ENCODE measurements at regions not wholly inside any gene's neighbourhood (a gene's known extent, or its start where the extent isn't known, plus 50 kb on each side); places are given as distances from the start of the nearest gene placed in this dataset.

- intact Hi-C loops (cut with micrococcal nuclease; ENCODE audit: unreplicated experiment) = no loop called here
- no TSS peak for BruUV-seq (replicated peaks)
- no peak for TF ChIP-seq TCF7L2 (IDR thresholded peaks at IDR 0.05; ENCODE audit: low read depth, low read length)
- no peak for TF ChIP-seq POLR2AphosphoS5 (IDR thresholded peaks at IDR 0.05; ENCODE audit: low read depth, low read length)
- TF ChIP-seq REST (IDR thresholded peaks at IDR 0.05; ENCODE audit: insufficient read depth in 1 of 2, low read depth in 2 of 2, low read length in 1 of 2) = no peak
- TF ChIP-seq, protein P1, sequence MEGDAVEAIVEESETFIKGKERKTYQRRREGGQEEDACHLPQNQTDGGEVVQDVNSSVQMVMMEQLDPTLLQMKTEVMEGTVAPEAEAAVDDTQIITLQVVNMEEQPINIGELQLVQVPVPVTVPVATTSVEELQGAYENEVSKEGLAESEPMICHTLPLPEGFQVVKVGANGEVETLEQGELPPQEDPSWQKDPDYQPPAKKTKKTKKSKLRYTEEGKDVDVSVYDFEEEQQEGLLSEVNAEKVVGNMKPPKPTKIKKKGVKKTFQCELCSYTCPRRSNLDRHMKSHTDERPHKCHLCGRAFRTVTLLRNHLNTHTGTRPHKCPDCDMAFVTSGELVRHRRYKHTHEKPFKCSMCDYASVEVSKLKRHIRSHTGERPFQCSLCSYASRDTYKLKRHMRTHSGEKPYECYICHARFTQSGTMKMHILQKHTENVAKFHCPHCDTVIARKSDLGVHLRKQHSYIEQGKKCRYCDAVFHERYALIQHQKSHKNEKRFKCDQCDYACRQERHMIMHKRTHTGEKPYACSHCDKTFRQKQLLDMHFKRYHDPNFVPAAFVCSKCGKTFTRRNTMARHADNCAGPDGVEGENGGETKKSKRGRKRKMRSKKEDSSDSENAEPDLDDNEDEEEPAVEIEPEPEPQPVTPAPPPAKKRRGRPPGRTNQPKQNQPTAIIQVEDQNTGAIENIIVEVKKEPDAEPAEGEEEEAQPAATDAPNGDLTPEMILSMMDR (IDR thresholded peaks at IDR 0.05) = no peak
- TF ChIP-seq SIN3A (IDR thresholded peaks at IDR 0.05; ENCODE audit: borderline replicate concordance, insufficient read depth, low read depth, low read length) = no peak
- DNase-seq (ENCODE audit: low read depth, low spot score) = no peak
- no peaks in the 10 kb centered on the region for H3K36me3 ChIP-seq (ENCODE audit: control insufficient read depth, insufficient read depth, low read length)
- no peak for ATAC-seq
- ChIA-PET POLR2A (no interaction called here), CTCF (no interaction called here)
- no peaks in the 10 kb centered on the region for H3K9me3 ChIP-seq (ENCODE audit: control insufficient read depth, insufficient read depth, low read depth, low read length)
- H3K27me3 ChIP-seq (ENCODE audit: control insufficient read depth, insufficient read depth, low read length) = no peaks in the 10 kb centered on the region
- no peak overlapping the region for H3K27ac ChIP-seq (ENCODE audit: low read length)
- H3K4me1 ChIP-seq (ENCODE audit: control insufficient read depth, insufficient read depth, low read length) = no peaks in the 10 kb centered on the region
- in situ Hi-C loops (cut with HindIII; ENCODE audit: low pct_unique_long_range_greater_than_20kb, low sequenced_read_pairs) = no loop called here
- no peak overlapping the region for H3K4me3 ChIP-seq (ENCODE audit: low read depth in 2 of 2, low read length in 2 of 2)
Observed at GRCh38 chr15:45884289-45884688, 249.5 kb downstream of the SQOR start.

GRCh38 chr15:45884755-45885445 lies 250.1 kb downstream of the SQOR start:
- no TSS peak for BruUV-seq (replicated peaks)
- H3K4me3 ChIP-seq (ENCODE audit: low read depth in 2 of 2, low read length in 2 of 2) = no peak overlapping the region
- H3K9me3 ChIP-seq (ENCODE audit: control insufficient read depth, insufficient read depth, low read depth, low read length) = no peaks in the 10 kb centered on the region
- in situ Hi-C loops (cut with HindIII; ENCODE audit: low pct_unique_long_range_greater_than_20kb, low sequenced_read_pairs) = no loop called here
- no peak overlapping the region for H3K27ac ChIP-seq (ENCODE audit: low read length)
- TF ChIP-seq, protein P1 (IDR thresholded peaks at IDR 0.05) = no peak
- no peak for TF ChIP-seq SIN3A (IDR thresholded peaks at IDR 0.05; ENCODE audit: borderline replicate concordance, insufficient read depth, low read depth, low read length)
- no peak for TF ChIP-seq REST (IDR thresholded peaks at IDR 0.05; ENCODE audit: insufficient read depth in 1 of 2, low read depth in 2 of 2, low read length in 1 of 2)
- TF ChIP-seq TCF7L2 (IDR thresholded peaks at IDR 0.05; ENCODE audit: low read depth, low read length) = no peak
- no peak for TF ChIP-seq POLR2AphosphoS5 (IDR thresholded peaks at IDR 0.05; ENCODE audit: low read depth, low read length)
- no peaks in the 10 kb centered on the region for H3K27me3 ChIP-seq (ENCODE audit: control insufficient read depth, insufficient read depth, low read length)
- H3K4me1 ChIP-seq (ENCODE audit: control insufficient read depth, insufficient read depth, low read length) = no peaks in the 10 kb centered on the region
- ChIA-PET POLR2A (no interaction called here), CTCF (no interaction called here)
- H3K36me3 ChIP-seq (ENCODE audit: control insufficient read depth, insufficient read depth, low read length) = no peaks in the 10 kb centered on the region
- intact Hi-C loops (cut with micrococcal nuclease; ENCODE audit: unreplicated experiment) = no loop called here
- DNase-seq (ENCODE audit: low read depth, low spot score) (no peak), ATAC-seq (no peak)
